D721Med (cell line): ENCODE measurements at regions not wholly inside any gene's neighbourhood (a gene's known extent, or its start where the extent isn't known, plus 50 kb on each side); places are given as distances from the start of the nearest gene placed in this dataset.

Source experiments
- DNase-seq: peaks from one replicate; pipeline ENCODE4 v3.0.0; 2011; ENCODE audit warnings: low spot score; ENCODE audit not compliant: insufficient read length
- FAIRE-seq: peaks from 2 replicates; lab custom pipeline; 2011; peaks lifted over from hg19 to GRCh38; lab: Jason Lieb, UNC
- CTCF ChIP-seq: IDR thresholded peaks from 2 replicates; pipeline ENCODE4 v1.5.1; 2012; ENCODE audit warnings: mild to moderate bottlenecking, control low read depth; ENCODE audit not compliant: insufficient read depth; ENCODE audit errors: missing control alignments

- TF ChIP-seq CTCF, result no peak
- FAIRE-seq (no peak), DNase-seq (no peak)
Observed at GRCh38 chr9:115615821-115616665, 498.1 kb upstream of the TNC start.

GRCh38 chr9:115616666-115617239, 498.8 kb upstream of the TNC start:
- no peak for TF ChIP-seq CTCF
- FAIRE-seq, result no peak
- DNase-seq, result no peak

- no peak for TF ChIP-seq CTCF
- DNase-seq (no peak), FAIRE-seq (no peak)
Observed at GRCh38 chr9:115625251-115625650, 507.3 kb upstream of the TNC start.

GRCh38 chr9:115625954-115626353, 508.0 kb upstream of the TNC start:
- no peak for TF ChIP-seq CTCF
- DNase-seq, result no peak
- no peak for FAIRE-seq

GRCh38 chr9:115627511-115627910, 509.6 kb upstream of the TNC start:
- DNase-seq (no peak), FAIRE-seq (no peak)
- TF ChIP-seq CTCF, result no peak

GRCh38 chr9:115628426-115628825, 510.5 kb upstream of the TNC start:
- FAIRE-seq (no peak), DNase-seq (no peak)
- no peak for TF ChIP-seq CTCF
